IMR-90 (cell line): ENCODE measurements at regions not wholly inside any gene's neighbourhood (a gene's known extent, or its start where the extent isn't known, plus 50 kb on each side); places are given as distances from the start of the nearest gene placed in this dataset.

Experiments used
- ATAC-seq: fragments of 200-7000 bp; cut with Tn5 transposase; 2 replicates; pipeline ENCODE4 v1.9.1; 2020; ENCODE audit warnings: low read depth, mild to moderate bottlenecking, moderate library complexity
- BruUV-seq: library from RNA; stranded (reverse); fragments of 400-500 nt; replicated peaks from 2 replicates; lab custom pipeline; 2021; lab: Mats Ljungman, UMichigan
- CTCF ChIA-PET: fragments of 300-600 bp; formaldehyde crosslinking; extraction: SDS; loops from one replicate; lab custom pipeline; 2021; ENCODE audit warnings: antibody characterized with exemption; lab: Yijun Ruan, JAX
- POLR2A ChIA-PET: fragments of 300-600 bp; sonication (Branson Sonifier 250); formaldehyde crosslinking; loops from one replicate; lab custom pipeline; 2022; ENCODE audit warnings: antibody characterized with exemption; ENCODE audit not compliant: unreplicated experiment; lab: Charles Lee
- DNase-seq: peaks from one replicate; pipeline ENCODE4 v3.0.0; 2013
- H2AFZ ChIP-seq: replicated peaks from 2 replicates; pipeline ENCODE3; 2013; ENCODE audit warnings: low read length, mild to moderate bottlenecking; ENCODE audit not compliant: poor library complexity
- H2AK5ac ChIP-seq: 2 replicates; pipeline ENCODE4 v1.6.1; 2013; ENCODE audit warnings: low read depth, low read length, inconsistent platforms
- H2AK9ac ChIP-seq: replicated peaks from 2 replicates; pipeline ENCODE3; 2013; ENCODE audit warnings: mild to moderate bottlenecking, low read depth, low read length, moderate library complexity; ENCODE audit not compliant: poor library complexity
- H2BK120ac ChIP-seq: 2 replicates; pipeline ENCODE4 v1.6.1; 2013; ENCODE audit warnings: low read depth, low read length, inconsistent platforms
- H2BK15ac ChIP-seq: 3 replicates; pipeline ENCODE4 v1.6.1; 2013; ENCODE audit warnings: low read depth, low read length, inconsistent platforms
- H2BK20ac ChIP-seq: 2 replicates; pipeline ENCODE4 v1.6.1; 2013; ENCODE audit warnings: low read depth, mild to moderate bottlenecking, inconsistent platforms, low read length, moderate library complexity
- H2BK5ac ChIP-seq: 2 replicates; pipeline ENCODE4 v1.6.1; 2013; ENCODE audit warnings: mild to moderate bottlenecking, low read depth, low read length, inconsistent platforms; ENCODE audit not compliant: poor library complexity, severe bottlenecking
- H3K14ac ChIP-seq: replicated peaks from 2 replicates; pipeline ENCODE4 v1.6.1; 2013; ENCODE audit warnings: low read depth, low read length, inconsistent platforms
- H3K18ac ChIP-seq: 2 replicates; pipeline ENCODE4 v1.6.1; 2013; ENCODE audit warnings: low read depth, low read length, control low read depth
- H3K23ac ChIP-seq: 2 replicates; pipeline ENCODE4 v1.6.1; 2013; ENCODE audit warnings: low read depth, low read length, inconsistent platforms
- H3K27ac ChIP-seq: 2 replicates; pipeline ENCODE4 v1.5.1; 2013; ENCODE audit warnings: mild to moderate bottlenecking, control low read depth, low read length; ENCODE audit not compliant: insufficient read depth
- H3K27me3 ChIP-seq: 2 replicates; pipeline ENCODE4 v1.6.1; 2013; ENCODE audit warnings: low read length; ENCODE audit not compliant: control insufficient read depth, insufficient read depth
- H3K36me3 ChIP-seq: 2 replicates; pipeline ENCODE4 v1.6.1; 2013; ENCODE audit warnings: low read length, mixed read lengths; ENCODE audit not compliant: control insufficient read depth, insufficient read depth
- H3K4ac ChIP-seq: 2 replicates; pipeline ENCODE4 v1.6.1; 2013; ENCODE audit warnings: low read depth, low read length, inconsistent platforms
- H3K4me1 ChIP-seq: 2 replicates; pipeline ENCODE4 v1.6.1; 2013; ENCODE audit warnings: low read length, mixed read lengths; ENCODE audit not compliant: control insufficient read depth, insufficient read depth
- H3K4me2 ChIP-seq: 2 replicates; pipeline ENCODE4 v1.6.1; 2013; ENCODE audit warnings: low read depth, mild to moderate bottlenecking, control low read depth, low read length, moderate library complexity
- H3K4me3 ChIP-seq: 2 replicates; pipeline ENCODE4 v1.5.1; 2013; ENCODE audit warnings: low read depth, mild to moderate bottlenecking, control low read depth, low read length, moderate library complexity; ENCODE audit not compliant: insufficient read depth
- H3K56ac ChIP-seq: 2 replicates; pipeline ENCODE4 v1.6.1; 2013; ENCODE audit warnings: low read length, inconsistent platforms; ENCODE audit not compliant: insufficient read depth; ENCODE audit errors: extremely low read depth
- H3K79me1 ChIP-seq, 2 experiments: 2 replicates each; pipeline ENCODE4 v1.6.1; 2013; ENCODE audit warnings: low read length in 2 of 2, inconsistent platforms in 1 of 2, low read depth in 1 of 2
- H3K9ac ChIP-seq: 2 replicates; pipeline ENCODE4 v1.6.1; 2013; ENCODE audit warnings: low read depth, low read length, control low read depth
- H3K9me1 ChIP-seq: 2 replicates; pipeline ENCODE4 v1.6.1; 2013; ENCODE audit warnings: low read length, inconsistent platforms; ENCODE audit not compliant: insufficient read depth
- H3K9me3 ChIP-seq: 2 replicates; pipeline ENCODE4 v1.6.1; 2013; ENCODE audit warnings: low read length; ENCODE audit not compliant: control insufficient read depth, insufficient read depth
- H4K20me1 ChIP-seq: 2 replicates; pipeline ENCODE4 v1.6.1; 2013; ENCODE audit warnings: low read length, inconsistent platforms; ENCODE audit not compliant: insufficient read depth
- H4K5ac ChIP-seq: 2 replicates; pipeline ENCODE4 v1.6.1; 2013; ENCODE audit warnings: mild to moderate bottlenecking, low read depth, low read length, control low read depth
- H4K8ac ChIP-seq, 2 experiments: 2 replicates each; pipeline ENCODE4 v1.6.1; 2013; ENCODE audit warnings: low read depth in 2 of 2, low read length in 2 of 2, control low read depth in 1 of 2, inconsistent platforms in 1 of 2
- H4K91ac ChIP-seq: 2 replicates; pipeline ENCODE4 v1.6.1; 2013; ENCODE audit warnings: low read depth, low read length, inconsistent platforms; ENCODE audit not compliant: insufficient read depth
- USF2 ChIP-seq: fragments of 150-350 bp; IDR thresholded peaks from 2 replicates; pipeline ENCODE4 v1.6.1; 2017; ENCODE audit warnings: mild to moderate bottlenecking, antibody characterized with exemption, low read length, low read depth
- WGBS, 2 experiments: methylation state at CpG; one replicate each; pipeline versions ENCODE4 v1.1.5 to v1.1.7; 2013; ENCODE audit warnings: missing lambda C conversion rate in 2 of 2; ENCODE audit not compliant: insufficient read length in 1 of 2; ENCODE audit errors: extremely low coverage in 2 of 2; 5-methylcytosine and 5-hydroxymethylcytosine counted together
- dilution Hi-C: fragments of 300-500 bp; cut with HindIII; formaldehyde crosslinking; loops from one replicate; pipeline ENCODE4 v1.14.3; 2018; ENCODE audit warnings: low sequenced_read_pairs; ENCODE audit not compliant: unreplicated experiment
- in situ Hi-C: fragments of 300-500 bp; cut with MboI; formaldehyde crosslinking; loops from 3 replicates; pipeline ENCODE4 v1.14.3; 2019; ENCODE audit warnings: low sequenced_read_pairs, inconsistent platforms, mixed read lengths
- intact Hi-C: fragments of 100-400 bp; cut with micrococcal nuclease; formaldehyde crosslinking; loops from 2 replicates; pipeline ENCODE4 v1.10.0; 2022

DNA sequence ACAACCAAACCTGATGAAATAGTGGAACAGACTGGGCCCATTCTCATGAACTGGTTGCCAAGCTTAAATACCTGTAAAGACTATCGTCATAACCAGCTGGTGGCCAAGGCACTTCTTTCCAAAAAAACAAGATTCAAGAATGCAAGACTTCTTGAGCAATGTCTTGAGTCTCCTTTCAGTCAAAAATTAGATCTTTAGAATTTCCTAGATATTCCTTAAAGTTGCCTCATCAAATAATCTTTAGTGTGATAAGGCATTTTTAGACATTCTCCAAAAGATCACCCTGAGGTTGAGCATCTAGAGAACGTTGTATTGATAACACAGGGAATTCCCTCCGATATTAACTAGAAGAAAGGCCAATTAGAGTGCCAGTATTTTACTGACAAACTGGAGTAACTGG, 236.4 kb upstream of the MEX3C start:
- Histone ChIP-seq H3K9me1 (no peaks in the 10 kb centered on the region), H2AFZ (no peak overlapping the region), H3K9ac (no peak overlapping the region), H2BK15ac (no peak overlapping the region), H2AK9ac (no peak overlapping the region), H3K4me3 (no peak overlapping the region), H2BK20ac (no peak overlapping the region), H3K36me3 (no peaks in the 10 kb centered on the region), H4K91ac (no peak overlapping the region), H2BK5ac (no peak overlapping the region), H2AK5ac (no peak overlapping the region), H3K18ac (no peak overlapping the region), H3K4me2 (no peak overlapping the region), H3K79me1 (no peaks in the 10 kb centered on the region), H3K56ac (no peak overlapping the region), H3K27me3 (no peaks in the 10 kb centered on the region), H3K9me3 (peaks cover 12% of the 10 kb centered on the region), H2BK120ac (no peak overlapping the region), H3K14ac (no peak overlapping the region), H3K4me1 (no peaks in the 10 kb centered on the region), H4K5ac (no peak overlapping the region), H4K20me1 (no peaks in the 10 kb centered on the region), H3K23ac (no peak overlapping the region), H4K8ac (no peak overlapping the region), H3K27ac (no peak overlapping the region), H3K4ac (no peak overlapping the region)
- dilution Hi-C loops (no loop called here), intact Hi-C loops (no loop called here), in situ Hi-C loops (no loop called here)
- no CpG with 5 or more reads among the region's 3 CpGs for WGBS, 2 experiments
- ChIA-PET CTCF (interaction anchor here (0.8 kb wide), 1 partner anchor 262 kb away, joined by 3 read pairs; no protein-coding TSS in a partner anchor), POLR2A (no interaction called here)
- ATAC-seq (no peak), DNase-seq (no peak)
- TF ChIP-seq USF2, result no peak
- BruUV-seq, result no TSS peak
